GM23338 (cell line): ENCODE measurements at regions not wholly inside any gene's neighbourhood (a gene's known extent, or its start where the extent isn't known, plus 50 kb on each side); places are given as distances from the start of the nearest gene placed in this dataset.

Experiments used
- ATAC-seq: fragments of 200-7000 bp; cut with Tn5 transposase; 3 replicates; pipeline ENCODE4 v1.9.1; 2020
- DNase-seq: peaks from one replicate; pipeline ENCODE4 v3.0.0-alpha.2; 2015; ENCODE audit warnings: low spot score
- H2AFZ ChIP-seq: fragments of 200-600 bp; sonication (generic); 2 replicates; pipeline ENCODE4 v1.8.0; 2016; ENCODE audit warnings: antibody characterized with exemption, mild to moderate bottlenecking, moderate library complexity
- H3F3A ChIP-seq: fragments of 200-600 bp; sonication (generic); replicated peaks from 2 replicates; pipeline ENCODE4 v1.8.0; 2017; ENCODE audit warnings: antibody characterized with exemption, mixed run types, low read depth
- H3K27ac ChIP-seq: fragments of 200-600 bp; sonication (generic); 2 replicates; pipeline ENCODE4 v1.6.1; 2016; ENCODE audit warnings: low read depth
- H3K27me3 ChIP-seq: fragments of 200-600 bp; sonication (generic); 2 replicates; pipeline ENCODE4 v1.8.0; 2016; ENCODE audit warnings: mild to moderate bottlenecking, mixed run types, moderate library complexity; ENCODE audit not compliant: insufficient read depth
- H3K36me3 ChIP-seq: fragments of 200-600 bp; sonication (generic); 2 replicates; pipeline ENCODE4 v1.8.0; 2016; ENCODE audit warnings: mild to moderate bottlenecking; ENCODE audit not compliant: insufficient read depth
- H3K4me1 ChIP-seq: fragments of 200-600 bp; sonication (generic); 2 replicates; pipeline ENCODE4 v1.8.0; 2016; ENCODE audit warnings: mild to moderate bottlenecking, moderate library complexity; ENCODE audit not compliant: insufficient read depth
- H3K4me2 ChIP-seq: fragments of 200-600 bp; sonication (generic); 2 replicates; pipeline ENCODE4 v1.7.1; 2017; ENCODE audit warnings: mixed run types
- H3K4me3 ChIP-seq: fragments of 200-600 bp; sonication (generic); 2 replicates; pipeline ENCODE4 v1.6.1; 2016; ENCODE audit warnings: mixed run types
- H3K79me2 ChIP-seq: fragments of 200-600 bp; sonication (generic); replicated peaks from 2 replicates; pipeline ENCODE4 v1.8.0; 2017; ENCODE audit warnings: mild to moderate bottlenecking; ENCODE audit not compliant: insufficient read depth
- H3K9me2 ChIP-seq: fragments of 200-600 bp; sonication (generic); 2 replicates; pipeline ENCODE4 v1.8.0; 2017; ENCODE audit not compliant: insufficient read depth
- H4K20me1 ChIP-seq: fragments of 200-600 bp; sonication (generic); replicated peaks from 2 replicates; pipeline ENCODE4 v1.8.0; 2017; ENCODE audit warnings: mild to moderate bottlenecking; ENCODE audit not compliant: insufficient read depth
- H3K27ac Mint-ChIP-seq: 2 replicates; pipeline ENCODE4 v1.8.0; 2020; ENCODE audit warnings: inconsistent platforms, mild to moderate bottlenecking, moderate library complexity, mixed read lengths
- H3K27me3 Mint-ChIP-seq: 3 replicates; pipeline ENCODE4 v1.8.0; 2022; ENCODE audit warnings: low read depth, mild to moderate bottlenecking, moderate library complexity, mixed read lengths, inconsistent platforms; ENCODE audit not compliant: insufficient read depth, poor library complexity
- H3K36me3 Mint-ChIP-seq: 3 replicates; pipeline ENCODE4 v1.8.0; 2021; ENCODE audit warnings: low read depth, mild to moderate bottlenecking, inconsistent platforms, moderate library complexity, mixed read lengths
- H3K4me1 Mint-ChIP-seq: 3 replicates; pipeline ENCODE4 v1.8.0; 2020; ENCODE audit warnings: mild to moderate bottlenecking, inconsistent platforms, mixed read lengths
- H3K4me3 Mint-ChIP-seq: 3 replicates; pipeline ENCODE4 v1.8.0; 2021; ENCODE audit warnings: moderate library complexity, mild to moderate bottlenecking, inconsistent platforms, mixed read lengths
- H3K9me3 Mint-ChIP-seq: 3 replicates; pipeline ENCODE4 v1.8.0; 2020; ENCODE audit warnings: moderate library complexity, mild to moderate bottlenecking, inconsistent platforms, mixed read lengths
- CREB1 ChIP-seq: fragments of 250-450 bp; sonication (Bioruptor Pico); IDR thresholded peaks from 2 replicates; pipeline ENCODE4 v1.5.0; 2020; ENCODE audit warnings: low read depth, mild to moderate bottlenecking, moderate library complexity
- EZH2 ChIP-seq: fragments of 200-600 bp; sonication (generic); IDR thresholded peaks from one replicate; pipeline ENCODE4 v1.8.0; 2017; ENCODE audit warnings: antibody characterized with exemption, mild to moderate bottlenecking, low read depth; ENCODE audit not compliant: unreplicated experiment
- NANOG ChIP-seq: IDR thresholded peaks from 2 replicates; pipeline ENCODE4 v1.6.1; 2016; ENCODE audit warnings: antibody characterized with exemption, borderline replicate concordance
- POLR2AphosphoS5 ChIP-seq: IDR thresholded peaks from 2 replicates; pipeline ENCODE4 v1.6.1; 2016; ENCODE audit warnings: antibody characterized with exemption, low read depth
- STAT1 ChIP-seq: IDR thresholded peaks from one replicate; pipeline ENCODE4 v1.6.1; 2016; ENCODE audit warnings: antibody characterized with exemption; ENCODE audit not compliant: unreplicated experiment
- ZNF331 ChIP-seq: fragments of 250-450 bp; sonication (Bioruptor Pico); IDR thresholded peaks from 2 replicates; pipeline ENCODE4 v1.5.0; 2020; ENCODE audit warnings: low read depth, mild to moderate bottlenecking, moderate library complexity
- TF ChIP-seq, protein P1 (sequence below): fragments of 250-450 bp; sonication (Bioruptor Pico); IDR thresholded peaks from 2 replicates; pipeline ENCODE4 v1.5.0; 2020; ENCODE audit warnings: mild to moderate bottlenecking, moderate library complexity
- TF ChIP-seq, protein P2 (sequence below): IDR thresholded peaks from 2 replicates; pipeline ENCODE4 v1.6.1; 2016; ENCODE audit warnings: antibody characterized with exemption
- TF ChIP-seq, protein P3 (sequence below): IDR thresholded peaks from one replicate; pipeline ENCODE4 v1.6.1; 2018; ENCODE audit warnings: antibody characterized with exemption; ENCODE audit not compliant: unreplicated experiment

DNA sequence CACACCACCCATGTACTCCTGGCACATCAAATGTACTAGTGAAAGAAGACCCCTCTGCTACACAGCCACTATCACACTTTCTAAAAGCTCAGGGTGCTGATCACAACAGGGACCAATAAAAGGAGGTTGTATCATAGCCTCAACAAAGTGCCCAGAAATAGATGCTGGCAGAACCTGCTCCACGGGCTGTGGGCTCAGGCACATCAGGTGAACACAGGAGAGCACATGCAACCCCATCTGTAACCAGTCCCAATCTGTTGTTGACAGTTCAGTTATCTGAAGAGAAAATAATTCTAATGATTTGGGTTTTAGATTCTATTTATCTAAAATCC is 282.6 kb upstream of the HSFY2 start:
- ATAC-seq (no peak), DNase-seq (no peak)
- no peaks in the 10 kb centered on the region for H3K9me3 Mint-ChIP-seq

More for the DNA sequence above, 282.6 kb upstream of the HSFY2 start:
- H3F3A ChIP-seq = no peaks in the 10 kb centered on the region
- H3K36me3 Mint-ChIP-seq = no peaks in the 10 kb centered on the region; the same call in 2 of the 3 replicates
- no peak overlapping the region for H3K27ac Mint-ChIP-seq
- H3K27me3 ChIP-seq = no peaks in the 10 kb centered on the region
- TF ChIP-seq, protein P1, sequence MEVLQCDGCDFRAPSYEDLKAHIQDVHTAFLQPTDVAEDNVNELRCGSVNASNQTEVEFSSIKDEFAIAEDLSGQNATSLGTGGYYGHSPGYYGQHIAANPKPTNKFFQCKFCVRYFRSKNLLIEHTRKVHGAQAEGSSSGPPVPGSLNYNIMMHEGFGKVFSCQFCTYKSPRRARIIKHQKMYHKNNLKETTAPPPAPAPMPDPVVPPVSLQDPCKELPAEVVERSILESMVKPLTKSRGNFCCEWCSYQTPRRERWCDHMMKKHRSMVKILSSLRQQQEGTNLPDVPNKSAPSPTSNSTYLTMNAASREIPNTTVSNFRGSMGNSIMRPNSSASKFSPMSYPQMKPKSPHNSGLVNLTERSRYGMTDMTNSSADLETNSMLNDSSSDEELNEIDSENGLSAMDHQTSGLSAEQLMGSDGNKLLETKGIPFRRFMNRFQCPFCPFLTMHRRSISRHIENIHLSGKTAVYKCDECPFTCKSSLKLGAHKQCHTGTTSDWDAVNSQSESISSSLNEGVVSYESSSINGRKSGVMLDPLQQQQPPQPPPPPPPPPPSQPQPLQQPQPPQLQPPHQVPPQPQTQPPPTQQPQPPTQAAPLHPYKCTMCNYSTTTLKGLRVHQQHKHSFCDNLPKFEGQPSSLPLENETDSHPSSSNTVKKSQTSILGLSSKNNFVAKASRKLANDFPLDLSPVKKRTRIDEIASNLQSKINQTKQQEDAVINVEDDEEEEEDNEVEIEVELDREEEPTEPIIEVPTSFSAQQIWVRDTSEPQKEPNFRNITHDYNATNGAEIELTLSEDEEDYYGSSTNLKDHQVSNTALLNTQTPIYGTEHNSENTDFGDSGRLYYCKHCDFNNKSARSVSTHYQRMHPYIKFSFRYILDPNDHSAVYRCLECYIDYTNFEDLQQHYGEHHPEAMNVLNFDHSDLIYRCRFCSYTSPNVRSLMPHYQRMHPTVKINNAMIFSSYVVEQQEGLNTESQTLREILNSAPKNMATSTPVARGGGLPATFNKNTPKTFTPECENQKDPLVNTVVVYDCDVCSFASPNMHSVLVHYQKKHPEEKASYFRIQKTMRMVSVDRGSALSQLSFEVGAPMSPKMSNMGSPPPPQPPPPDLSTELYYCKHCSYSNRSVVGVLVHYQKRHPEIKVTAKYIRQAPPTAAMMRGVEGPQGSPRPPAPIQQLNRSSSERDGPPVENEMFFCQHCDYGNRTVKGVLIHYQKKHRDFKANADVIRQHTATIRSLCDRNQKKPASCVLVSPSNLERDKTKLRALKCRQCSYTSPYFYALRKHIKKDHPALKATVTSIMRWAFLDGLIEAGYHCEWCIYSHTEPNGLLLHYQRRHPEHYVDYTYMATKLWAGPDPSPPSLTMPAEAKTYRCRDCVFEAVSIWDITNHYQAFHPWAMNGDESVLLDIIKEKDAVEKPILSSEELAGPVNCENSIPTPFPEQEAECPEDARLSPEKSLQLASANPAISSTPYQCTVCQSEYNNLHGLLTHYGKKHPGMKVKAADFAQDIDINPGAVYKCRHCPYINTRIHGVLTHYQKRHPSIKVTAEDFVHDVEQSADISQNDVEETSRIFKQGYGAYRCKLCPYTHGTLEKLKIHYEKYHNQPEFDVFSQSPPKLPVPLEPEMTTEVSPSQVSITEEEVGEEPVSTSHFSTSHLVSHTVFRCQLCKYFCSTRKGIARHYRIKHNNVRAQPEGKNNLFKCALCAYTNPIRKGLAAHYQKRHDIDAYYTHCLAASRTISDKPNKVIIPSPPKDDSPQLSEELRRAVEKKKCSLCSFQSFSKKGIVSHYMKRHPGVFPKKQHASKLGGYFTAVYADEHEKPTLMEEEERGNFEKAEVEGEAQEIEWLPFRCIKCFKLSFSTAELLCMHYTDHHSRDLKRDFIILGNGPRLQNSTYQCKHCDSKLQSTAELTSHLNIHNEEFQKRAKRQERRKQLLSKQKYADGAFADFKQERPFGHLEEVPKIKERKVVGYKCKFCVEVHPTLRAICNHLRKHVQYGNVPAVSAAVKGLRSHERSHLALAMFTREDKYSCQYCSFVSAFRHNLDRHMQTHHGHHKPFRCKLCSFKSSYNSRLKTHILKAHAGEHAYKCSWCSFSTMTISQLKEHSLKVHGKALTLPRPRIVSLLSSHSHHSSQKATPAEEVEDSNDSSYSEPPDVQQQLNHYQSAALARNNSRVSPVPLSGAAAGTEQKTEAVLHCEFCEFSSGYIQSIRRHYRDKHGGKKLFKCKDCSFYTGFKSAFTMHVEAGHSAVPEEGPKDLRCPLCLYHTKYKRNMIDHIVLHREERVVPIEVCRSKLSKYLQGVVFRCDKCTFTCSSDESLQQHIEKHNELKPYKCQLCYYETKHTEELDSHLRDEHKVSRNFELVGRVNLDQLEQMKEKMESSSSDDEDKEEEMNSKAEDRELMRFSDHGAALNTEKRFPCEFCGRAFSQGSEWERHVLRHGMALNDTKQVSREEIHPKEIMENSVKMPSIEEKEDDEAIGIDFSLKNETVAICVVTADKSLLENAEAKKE (CRISPR knock-in tag) = no peak
- TF ChIP-seq STAT1 (no peak), ZNF331 (CRISPR knock-in tag) (no peak), CREB1 (CRISPR knock-in tag) (no peak), NANOG (no peak), POLR2AphosphoS5 (no peak), EZH2 (no peak)
- TF ChIP-seq, protein P2, sequence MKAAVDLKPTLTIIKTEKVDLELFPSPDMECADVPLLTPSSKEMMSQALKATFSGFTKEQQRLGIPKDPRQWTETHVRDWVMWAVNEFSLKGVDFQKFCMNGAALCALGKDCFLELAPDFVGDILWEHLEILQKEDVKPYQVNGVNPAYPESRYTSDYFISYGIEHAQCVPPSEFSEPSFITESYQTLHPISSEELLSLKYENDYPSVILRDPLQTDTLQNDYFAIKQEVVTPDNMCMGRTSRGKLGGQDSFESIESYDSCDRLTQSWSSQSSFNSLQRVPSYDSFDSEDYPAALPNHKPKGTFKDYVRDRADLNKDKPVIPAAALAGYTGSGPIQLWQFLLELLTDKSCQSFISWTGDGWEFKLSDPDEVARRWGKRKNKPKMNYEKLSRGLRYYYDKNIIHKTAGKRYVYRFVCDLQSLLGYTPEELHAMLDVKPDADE = no peak
- TF ChIP-seq, protein P3, sequence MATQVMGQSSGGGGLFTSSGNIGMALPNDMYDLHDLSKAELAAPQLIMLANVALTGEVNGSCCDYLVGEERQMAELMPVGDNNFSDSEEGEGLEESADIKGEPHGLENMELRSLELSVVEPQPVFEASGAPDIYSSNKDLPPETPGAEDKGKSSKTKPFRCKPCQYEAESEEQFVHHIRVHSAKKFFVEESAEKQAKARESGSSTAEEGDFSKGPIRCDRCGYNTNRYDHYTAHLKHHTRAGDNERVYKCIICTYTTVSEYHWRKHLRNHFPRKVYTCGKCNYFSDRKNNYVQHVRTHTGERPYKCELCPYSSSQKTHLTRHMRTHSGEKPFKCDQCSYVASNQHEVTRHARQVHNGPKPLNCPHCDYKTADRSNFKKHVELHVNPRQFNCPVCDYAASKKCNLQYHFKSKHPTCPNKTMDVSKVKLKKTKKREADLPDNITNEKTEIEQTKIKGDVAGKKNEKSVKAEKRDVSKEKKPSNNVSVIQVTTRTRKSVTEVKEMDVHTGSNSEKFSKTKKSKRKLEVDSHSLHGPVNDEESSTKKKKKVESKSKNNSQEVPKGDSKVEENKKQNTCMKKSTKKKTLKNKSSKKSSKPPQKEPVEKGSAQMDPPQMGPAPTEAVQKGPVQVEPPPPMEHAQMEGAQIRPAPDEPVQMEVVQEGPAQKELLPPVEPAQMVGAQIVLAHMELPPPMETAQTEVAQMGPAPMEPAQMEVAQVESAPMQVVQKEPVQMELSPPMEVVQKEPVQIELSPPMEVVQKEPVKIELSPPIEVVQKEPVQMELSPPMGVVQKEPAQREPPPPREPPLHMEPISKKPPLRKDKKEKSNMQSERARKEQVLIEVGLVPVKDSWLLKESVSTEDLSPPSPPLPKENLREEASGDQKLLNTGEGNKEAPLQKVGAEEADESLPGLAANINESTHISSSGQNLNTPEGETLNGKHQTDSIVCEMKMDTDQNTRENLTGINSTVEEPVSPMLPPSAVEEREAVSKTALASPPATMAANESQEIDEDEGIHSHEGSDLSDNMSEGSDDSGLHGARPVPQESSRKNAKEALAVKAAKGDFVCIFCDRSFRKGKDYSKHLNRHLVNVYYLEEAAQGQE = no peak
- H3K4me1 Mint-ChIP-seq = peaks cover 21% of the 10 kb centered on the region; the same call in 2 of the 3 replicates
- H3K4me2 ChIP-seq = no peak overlapping the region
- no peak overlapping the region for H2AFZ ChIP-seq
- no peaks in the 10 kb centered on the region for H3K36me3 ChIP-seq
- H3K27ac ChIP-seq = no peak overlapping the region
- H3K4me3 ChIP-seq = no peak overlapping the region
- H3K9me2 ChIP-seq = no peaks in the 10 kb centered on the region
- no peak overlapping the region for H3K4me3 Mint-ChIP-seq
- H3K27me3 Mint-ChIP-seq = peaks cover 1% of the 10 kb centered on the region
- H3K79me2 ChIP-seq = peaks cover 79% of the 10 kb centered on the region
- H3K4me1 ChIP-seq = no peaks in the 10 kb centered on the region
- H4K20me1 ChIP-seq = no peaks in the 10 kb centered on the region
